H9 (cell line): ENCODE measurements at regions not wholly inside any gene's neighbourhood (a gene's known extent, or its start where the extent isn't known, plus 50 kb on each side); places are given as distances from the start of the nearest gene placed in this dataset.

ENCODE experiments used
- DNase-seq: peaks from one replicate; pipeline ENCODE4 v3.0.0-alpha.2; 2017
- H2AFZ ChIP-seq: one replicate; pipeline ENCODE4 v1.6.1; 2013; ENCODE audit warnings: mild to moderate bottlenecking, low read length, control low read depth, moderate library complexity
- H2AK5ac ChIP-seq: 2 replicates; pipeline ENCODE4 v1.6.1; 2013; ENCODE audit warnings: low read length, control low read depth, mixed read lengths; ENCODE audit not compliant: insufficient read length
- H2BK120ac ChIP-seq: one replicate; pipeline ENCODE4 v1.6.1; 2013; ENCODE audit warnings: low read depth, mild to moderate bottlenecking, low read length, control low read depth, inconsistent platforms; ENCODE audit not compliant: poor library complexity, severe bottlenecking
- H2BK12ac ChIP-seq: 2 replicates; pipeline ENCODE4 v1.6.1; 2013; ENCODE audit warnings: low read length, control low read depth, mixed read lengths, low read depth; ENCODE audit not compliant: insufficient read length
- H2BK15ac ChIP-seq: 2 replicates; pipeline ENCODE4 v1.6.1; 2013; ENCODE audit warnings: low read depth, low read length, control low read depth
- H2BK20ac ChIP-seq: one replicate; pipeline ENCODE4 v1.6.1; 2013; ENCODE audit warnings: low read depth, mild to moderate bottlenecking, low read length, control low read depth, inconsistent platforms; ENCODE audit not compliant: poor library complexity, severe bottlenecking
- H2BK5ac ChIP-seq: 2 replicates; pipeline ENCODE4 v1.6.1; 2013; ENCODE audit warnings: low read length, control low read depth, mixed read lengths; ENCODE audit not compliant: insufficient read length
- H3K14ac ChIP-seq: 2 replicates; pipeline ENCODE4 v1.6.1; 2013; ENCODE audit warnings: low read length, control low read depth; ENCODE audit not compliant: insufficient read depth
- H3K18ac ChIP-seq: 2 replicates; pipeline ENCODE4 v1.6.1; 2013; ENCODE audit warnings: low read depth, mild to moderate bottlenecking, mixed read lengths, low read length, control low read depth; ENCODE audit not compliant: insufficient read length
- H3K23ac ChIP-seq: 2 replicates; pipeline ENCODE4 v1.6.1; 2013; ENCODE audit warnings: low read length, control low read depth, mixed read lengths, low read depth; ENCODE audit not compliant: insufficient read length
- H3K23me2 ChIP-seq: 2 replicates; pipeline ENCODE4 v1.6.1; 2013; ENCODE audit warnings: low read depth, mild to moderate bottlenecking, mixed read lengths, low read length, control low read depth; ENCODE audit not compliant: insufficient read length, poor library complexity, severe bottlenecking
- H3K27ac ChIP-seq: 2 replicates; pipeline ENCODE4 v1.5.1; 2013; ENCODE audit warnings: low read length, control low read depth, mixed read lengths, low read depth; ENCODE audit not compliant: insufficient read length
- H3K27me3 ChIP-seq: 2 replicates; pipeline ENCODE4 v1.6.1; 2013; ENCODE audit warnings: low read length, control low read depth, inconsistent platforms; ENCODE audit not compliant: insufficient read depth
- H3K4ac ChIP-seq: 2 replicates; pipeline ENCODE4 v1.6.1; 2013; ENCODE audit warnings: low read depth, mild to moderate bottlenecking, control low read depth, inconsistent platforms, low read length, moderate library complexity
- H3K4me1 ChIP-seq: 2 replicates; pipeline ENCODE4 v1.6.1; 2013; ENCODE audit warnings: low read length, control low read depth, inconsistent platforms; ENCODE audit not compliant: insufficient read depth
- H3K4me2 ChIP-seq: 2 replicates; pipeline ENCODE4 v1.6.1; 2013; ENCODE audit warnings: low read length, control low read depth, mixed read lengths; ENCODE audit not compliant: insufficient read length, insufficient read depth
- H3K56ac ChIP-seq: 2 replicates; pipeline ENCODE4 v1.6.1; 2013; ENCODE audit warnings: low read depth, mild to moderate bottlenecking, mixed read lengths, low read length, control low read depth; ENCODE audit not compliant: insufficient read length
- H3K79me1 ChIP-seq: 2 replicates; pipeline ENCODE4 v1.6.1; 2013; ENCODE audit warnings: low read depth, mild to moderate bottlenecking, moderate library complexity, low read length, control low read depth, inconsistent platforms; ENCODE audit not compliant: insufficient read depth, poor library complexity, severe bottlenecking
- H3K79me2 ChIP-seq: 2 replicates; pipeline ENCODE4 v1.6.1; 2013; ENCODE audit warnings: low read length, control low read depth, inconsistent platforms; ENCODE audit not compliant: insufficient read depth
- H3K9ac ChIP-seq: 2 replicates; pipeline ENCODE4 v1.6.1; 2013; ENCODE audit warnings: low read length, control low read depth, mixed read lengths; ENCODE audit not compliant: insufficient read length; ENCODE audit errors: extremely low read depth
- H3K9me3 ChIP-seq: one replicate; pipeline ENCODE4 v1.6.1; 2013; ENCODE audit warnings: low read depth, low read length, inconsistent platforms; ENCODE audit not compliant: control insufficient read depth
- H3T11ph ChIP-seq: one replicate; pipeline ENCODE4 v1.6.1; 2013; ENCODE audit warnings: mild to moderate bottlenecking, low read length, control low read depth, inconsistent platforms
- H4K20me1 ChIP-seq: one replicate; pipeline ENCODE4 v1.6.1; 2013; ENCODE audit not compliant: control insufficient read depth, insufficient read length, insufficient read depth
- H4K5ac ChIP-seq: 2 replicates; pipeline ENCODE4 v1.6.1; 2013; ENCODE audit warnings: low read depth, mild to moderate bottlenecking, mixed read lengths, low read length, control low read depth; ENCODE audit not compliant: insufficient read length
- H4K8ac ChIP-seq: replicated peaks from 2 replicates; pipeline ENCODE4 v1.6.1; 2013; ENCODE audit warnings: low read length, control low read depth, mixed read lengths, low read depth; ENCODE audit not compliant: insufficient read length
- H4K91ac ChIP-seq: 2 replicates; pipeline ENCODE4 v1.6.1; 2013; ENCODE audit warnings: low read depth, mild to moderate bottlenecking, moderate library complexity, mixed read lengths, low read length, control low read depth; ENCODE audit not compliant: insufficient read length
- H3K27ac Mint-ChIP-seq, 3 experiments: 2 replicates in 2 of 3; 3 replicates in 1 of 3; pipeline ENCODE4 v1.8.0; 2020 to 2021; ENCODE audit warnings: mixed read lengths in 3 of 3, mild to moderate bottlenecking in 1 of 3, moderate library complexity in 1 of 3
- H3K27me3 Mint-ChIP-seq: 2 replicates; pipeline ENCODE4 v1.8.0; 2021; ENCODE audit warnings: low read depth, mild to moderate bottlenecking, moderate library complexity, mixed read lengths
- H3K36me3 Mint-ChIP-seq, 3 experiments: 2 replicates in 2 of 3; 3 replicates in 1 of 3; pipeline ENCODE4 v1.8.0; 2020 to 2021; ENCODE audit warnings: low read depth in 3 of 3, mixed read lengths in 3 of 3; ENCODE audit not compliant: insufficient read depth in 1 of 3
- H3K4me1 Mint-ChIP-seq, 2 experiments: 2 replicates each; pipeline ENCODE4 v1.8.0; 2020; ENCODE audit warnings: mixed read lengths in 2 of 2
- H3K4me3 Mint-ChIP-seq, 2 experiments: 2 replicates in 1 of 2; 3 replicates in 1 of 2; pipeline ENCODE4 v1.8.0; 2020 to 2021; ENCODE audit warnings: mild to moderate bottlenecking in 2 of 2, mixed read lengths in 2 of 2, moderate library complexity in 1 of 2
- H3K9me3 Mint-ChIP-seq, 2 experiments: 2 replicates in 1 of 2; 3 replicates in 1 of 2; pipeline ENCODE4 v1.8.0; 2020; ENCODE audit warnings: mild to moderate bottlenecking in 2 of 2, mixed read lengths in 2 of 2, moderate library complexity in 1 of 2
- CTCF ChIP-seq: fragments of 200-600 bp; sonication (generic); conservative IDR thresholded peaks from 3 replicates; pipeline ENCODE4 v1.8.0; 2021; ENCODE audit warnings: antibody characterized with exemption, mild to moderate bottlenecking

- no peak for DNase-seq
- H3K36me3 Mint-ChIP-seq: no peaks in the 10 kb centered on the region
- Histone ChIP-seq H3T11ph (no peak overlapping the region), H3K4me1 (no peaks in the 10 kb centered on the region), H3K23ac (no peak overlapping the region), H2AFZ (no peak overlapping the region), H4K8ac (no peak overlapping the region), H2BK5ac (no peak overlapping the region), H3K14ac (no peak overlapping the region), H3K27ac (no peak overlapping the region), H3K4ac (no peak overlapping the region), H2AK5ac (no peak overlapping the region), H3K27me3 (no peaks in the 10 kb centered on the region), H3K23me2 (no peaks in the 10 kb centered on the region), H4K91ac (no peak overlapping the region), H3K56ac (no peak overlapping the region), H4K20me1 (no peaks in the 10 kb centered on the region), H2BK120ac (no peak overlapping the region), H4K5ac (no peak overlapping the region), H2BK12ac (no peak overlapping the region), H2BK15ac (no peak overlapping the region), H2BK20ac (no peak overlapping the region), H3K4me2 (no peak overlapping the region), H3K9me3 (no peaks in the 10 kb centered on the region), H3K79me2 (no peaks in the 10 kb centered on the region), H3K79me1 (no peaks in the 10 kb centered on the region), H3K9ac (no peak overlapping the region), H3K18ac (no peak overlapping the region)
- no peak overlapping the region for H3K4me3 Mint-ChIP-seq
- no peaks in the 10 kb centered on the region for H3K9me3 Mint-ChIP-seq
- no peaks in the 10 kb centered on the region for H3K4me1 Mint-ChIP-seq
- H3K27me3 Mint-ChIP-seq: no peaks in the 10 kb centered on the region
- H3K27ac Mint-ChIP-seq: no peak overlapping the region
- no peak for TF ChIP-seq CTCF
These were observed 696.9 kb upstream of the EYS start for GRCh38 chr6:66403966-66404365.
